ENCODE measurements at regions not wholly inside any gene's neighbourhood (a gene's known extent, or its start where the extent isn't known, plus 50 kb on each side); places are given as distances from the start of the nearest gene placed in this dataset.

DNA sequence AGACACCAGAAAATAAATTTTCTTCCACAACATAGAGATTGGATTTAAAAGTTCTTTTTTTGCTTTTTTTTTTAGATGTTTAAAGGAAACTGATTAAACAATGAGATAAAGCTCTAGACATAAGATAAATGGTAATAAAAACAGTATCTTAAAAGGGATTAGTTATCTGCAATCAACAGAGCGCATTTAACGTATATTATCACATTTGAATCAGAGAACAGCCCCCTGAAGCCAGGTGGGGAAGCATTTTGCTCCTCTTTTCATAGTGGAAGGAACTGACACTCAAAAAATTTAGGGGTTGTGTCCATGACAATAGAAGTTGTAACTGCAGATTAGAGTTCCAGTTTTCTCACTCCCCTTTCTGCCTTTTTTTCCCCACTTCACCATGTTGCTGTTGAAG lies 367.6 kb downstream of the SPATA31D1 start:
- TF ChIP-seq, protein P1, sequence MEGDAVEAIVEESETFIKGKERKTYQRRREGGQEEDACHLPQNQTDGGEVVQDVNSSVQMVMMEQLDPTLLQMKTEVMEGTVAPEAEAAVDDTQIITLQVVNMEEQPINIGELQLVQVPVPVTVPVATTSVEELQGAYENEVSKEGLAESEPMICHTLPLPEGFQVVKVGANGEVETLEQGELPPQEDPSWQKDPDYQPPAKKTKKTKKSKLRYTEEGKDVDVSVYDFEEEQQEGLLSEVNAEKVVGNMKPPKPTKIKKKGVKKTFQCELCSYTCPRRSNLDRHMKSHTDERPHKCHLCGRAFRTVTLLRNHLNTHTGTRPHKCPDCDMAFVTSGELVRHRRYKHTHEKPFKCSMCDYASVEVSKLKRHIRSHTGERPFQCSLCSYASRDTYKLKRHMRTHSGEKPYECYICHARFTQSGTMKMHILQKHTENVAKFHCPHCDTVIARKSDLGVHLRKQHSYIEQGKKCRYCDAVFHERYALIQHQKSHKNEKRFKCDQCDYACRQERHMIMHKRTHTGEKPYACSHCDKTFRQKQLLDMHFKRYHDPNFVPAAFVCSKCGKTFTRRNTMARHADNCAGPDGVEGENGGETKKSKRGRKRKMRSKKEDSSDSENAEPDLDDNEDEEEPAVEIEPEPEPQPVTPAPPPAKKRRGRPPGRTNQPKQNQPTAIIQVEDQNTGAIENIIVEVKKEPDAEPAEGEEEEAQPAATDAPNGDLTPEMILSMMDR (IDR thresholded peaks at IDR 0.05) = no peak
- no peak for TF ChIP-seq POLR2A (IDR thresholded peaks at IDR 0.05)

Measured in esophagus squamous epithelium (tissue), 4 donors.